Suprapubic skin (tissue), 4 donors: ENCODE measurements at regions not wholly inside any gene's neighbourhood (a gene's known extent, or its start where the extent isn't known, plus 50 kb on each side); places are given as distances from the start of the nearest gene placed in this dataset.

Source experiments
- DNase-seq, 2 donors: peaks; one replicate each; pipeline ENCODE4 v3.0.0-alpha.2; 2019; ENCODE audit warnings: low spot score in 2 of 2
- H3K27ac ChIP-seq: fragments of 200-600 bp; sonication (generic); one replicate; pipeline ENCODE4 v1.5.1; 2019
- H3K27me3 ChIP-seq: fragments of 200-600 bp; sonication (generic); one replicate; pipeline ENCODE4 v1.5.1; 2019
- H3K36me3 ChIP-seq: fragments of 200-600 bp; sonication (generic); one replicate; pipeline ENCODE4 v1.5.1; 2019
- H3K4me1 ChIP-seq: fragments of 200-600 bp; sonication (generic); one replicate; pipeline ENCODE4 v1.5.1; 2019
- H3K4me3 ChIP-seq: fragments of 200-600 bp; sonication (generic); one replicate; pipeline ENCODE4 v1.5.1; 2019; ENCODE audit warnings: mild to moderate bottlenecking
- H3K9me3 ChIP-seq: fragments of 200-600 bp; sonication (generic); one replicate; pipeline ENCODE4 v1.5.1; 2019
- EP300 ChIP-seq: sonication (generic); formaldehyde crosslinking; IDR thresholded peaks from one replicate; pipeline ENCODE4 v1.6.1; 2017; ENCODE audit warnings: antibody characterized with exemption
- POLR2A ChIP-seq, 2 donors: fragments of 450-650 bp; IDR thresholded peaks; one replicate each; pipeline ENCODE4 v1.6.1; 2017; ENCODE audit warnings: antibody characterized with exemption in 2 of 2, mild to moderate bottlenecking in 2 of 2, moderate library complexity in 2 of 2
- POLR2AphosphoS5 ChIP-seq, 3 donors: sonication (generic); formaldehyde crosslinking; IDR thresholded peaks; one replicate each; pipeline ENCODE4 v1.6.1; 2017; ENCODE audit warnings: antibody characterized with exemption in 3 of 3
- WGBS: methylation state at CpG from one replicate; pipeline ENCODE4 v1.1.5; 2018; 5-methylcytosine and 5-hydroxymethylcytosine counted together
- TF ChIP-seq, protein P1 (sequence below), 2 donors: fragments of 200-600 bp in 1 of 2; fragments of 450-650 bp in 1 of 2; sonication (generic) in 1 of 2; IDR thresholded peaks; one replicate each; pipeline ENCODE4 v1.5.1; 2016 to 2019; ENCODE audit warnings: antibody characterized with exemption in 2 of 2, mild to moderate bottlenecking in 1 of 2, moderate library complexity in 1 of 2

DNA sequence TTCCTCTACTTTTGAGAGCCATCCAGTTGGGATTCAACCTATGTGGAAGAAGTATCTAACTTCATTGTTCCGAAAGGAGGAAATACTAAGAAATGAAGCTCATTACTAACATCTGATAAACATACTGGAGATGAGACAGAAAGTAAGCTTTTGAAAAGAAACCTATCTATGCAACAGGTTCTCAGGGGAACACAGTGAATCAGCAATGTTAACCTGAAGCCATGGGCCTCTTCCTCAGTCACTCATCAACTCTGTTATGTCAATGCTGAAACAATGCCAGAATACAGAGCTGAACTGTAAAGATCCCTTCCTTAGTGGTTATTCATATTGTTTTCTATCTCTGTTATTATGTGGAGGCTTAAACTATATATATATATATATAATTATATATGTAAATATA is 55.5 kb upstream of the ESRRG start:
- WGBS: 57% methylated on average over 1 of the region's 1 CpG
- no peak overlapping the region for H3K27ac ChIP-seq

DNA sequence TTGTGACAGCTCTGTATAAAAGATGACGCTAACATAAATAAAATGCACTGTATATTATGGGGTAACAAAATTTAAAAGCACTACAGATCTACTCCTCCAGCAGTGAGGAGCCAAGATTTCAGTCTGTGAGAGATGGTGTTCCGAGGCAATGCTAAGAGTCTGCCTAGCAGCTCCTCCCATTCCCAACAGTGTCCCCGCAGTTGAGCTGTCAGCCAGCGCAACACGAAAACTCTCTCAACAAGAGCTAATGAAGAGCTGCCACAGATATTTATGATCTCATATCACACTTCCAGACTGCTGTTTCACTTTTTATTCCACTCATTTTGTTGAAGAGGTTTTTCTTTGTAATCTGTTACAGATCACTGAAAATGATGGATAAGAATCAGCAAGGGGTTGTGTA is 53.9 kb upstream of the ESRRG start:
- no peaks in the 10 kb centered on the region for H3K4me1 ChIP-seq
- no peaks in the 10 kb centered on the region for H3K36me3 ChIP-seq
- no peaks in the 10 kb centered on the region for H3K9me3 ChIP-seq
- WGBS: 85% methylated on average over 5 of the region's 5 CpGs
- no peak overlapping the region for H3K27ac ChIP-seq
- H3K4me3 ChIP-seq: no peak overlapping the region
- TF ChIP-seq POLR2A (IDR thresholded peaks at IDR 0.05): no peak
- no peak for TF ChIP-seq POLR2AphosphoS5 (IDR thresholded peaks at IDR 0.05)
- TF ChIP-seq, protein P1, sequence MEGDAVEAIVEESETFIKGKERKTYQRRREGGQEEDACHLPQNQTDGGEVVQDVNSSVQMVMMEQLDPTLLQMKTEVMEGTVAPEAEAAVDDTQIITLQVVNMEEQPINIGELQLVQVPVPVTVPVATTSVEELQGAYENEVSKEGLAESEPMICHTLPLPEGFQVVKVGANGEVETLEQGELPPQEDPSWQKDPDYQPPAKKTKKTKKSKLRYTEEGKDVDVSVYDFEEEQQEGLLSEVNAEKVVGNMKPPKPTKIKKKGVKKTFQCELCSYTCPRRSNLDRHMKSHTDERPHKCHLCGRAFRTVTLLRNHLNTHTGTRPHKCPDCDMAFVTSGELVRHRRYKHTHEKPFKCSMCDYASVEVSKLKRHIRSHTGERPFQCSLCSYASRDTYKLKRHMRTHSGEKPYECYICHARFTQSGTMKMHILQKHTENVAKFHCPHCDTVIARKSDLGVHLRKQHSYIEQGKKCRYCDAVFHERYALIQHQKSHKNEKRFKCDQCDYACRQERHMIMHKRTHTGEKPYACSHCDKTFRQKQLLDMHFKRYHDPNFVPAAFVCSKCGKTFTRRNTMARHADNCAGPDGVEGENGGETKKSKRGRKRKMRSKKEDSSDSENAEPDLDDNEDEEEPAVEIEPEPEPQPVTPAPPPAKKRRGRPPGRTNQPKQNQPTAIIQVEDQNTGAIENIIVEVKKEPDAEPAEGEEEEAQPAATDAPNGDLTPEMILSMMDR (IDR thresholded peaks at IDR 0.05): no peak
- TF ChIP-seq EP300: no peak
- DNase-seq: no peak
- no peaks in the 10 kb centered on the region for H3K27me3 ChIP-seq

More for the DNA sequence above, 55.5 kb upstream of the ESRRG start:
- H3K36me3 ChIP-seq: no peaks in the 10 kb centered on the region
- H3K4me1 ChIP-seq: no peaks in the 10 kb centered on the region
- H3K27me3 ChIP-seq: no peaks in the 10 kb centered on the region
- DNase-seq: no peak
- H3K9me3 ChIP-seq: no peaks in the 10 kb centered on the region
- TF ChIP-seq POLR2AphosphoS5 (IDR thresholded peaks at IDR 0.05) (no peak), EP300 (no peak), POLR2A (IDR thresholded peaks at IDR 0.05) (no peak)
- TF ChIP-seq, protein P1 (IDR thresholded peaks at IDR 0.05): no peak
- no peak overlapping the region for H3K4me3 ChIP-seq
